ENCODE measurements at regions not wholly inside any gene's neighbourhood (a gene's known extent, or its start where the extent isn't known, plus 50 kb on each side); places are given as distances from the start of the nearest gene placed in this dataset.

DNA sequence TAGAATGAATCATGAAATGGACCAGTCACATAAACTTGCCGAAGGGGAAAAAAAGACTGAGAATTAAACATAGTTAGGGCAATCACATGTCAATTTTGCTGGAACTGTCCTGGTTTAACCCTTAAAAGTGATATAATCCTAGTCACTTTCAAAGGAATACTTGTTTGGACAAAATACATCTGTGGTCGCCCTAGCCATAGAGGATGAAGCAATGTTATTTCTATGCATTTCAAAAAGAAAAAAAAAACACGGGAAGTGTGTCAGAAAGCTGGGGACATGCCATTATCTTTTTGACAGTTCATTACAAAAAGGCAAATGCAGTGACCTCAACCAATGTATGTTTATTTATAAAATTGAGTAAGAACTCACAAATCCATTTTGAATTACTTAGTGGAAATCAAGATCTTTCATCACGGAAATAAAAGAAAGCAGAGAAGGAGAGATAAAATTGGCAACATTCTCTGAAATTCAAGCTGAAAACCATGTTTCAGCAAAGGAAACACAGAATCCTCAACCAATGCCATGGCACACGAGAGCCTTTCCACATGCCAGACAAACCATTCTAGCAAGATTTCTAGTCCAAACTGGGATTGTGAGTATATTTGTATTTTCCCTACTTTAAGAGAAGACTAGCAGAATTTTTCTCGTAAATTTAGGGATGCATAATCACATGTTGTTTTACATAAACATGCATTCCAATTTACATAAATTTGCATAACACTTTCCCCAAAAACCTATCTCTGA is 854.3 kb upstream of the ACVR2A start:
- TF ChIP-seq, protein P1, sequence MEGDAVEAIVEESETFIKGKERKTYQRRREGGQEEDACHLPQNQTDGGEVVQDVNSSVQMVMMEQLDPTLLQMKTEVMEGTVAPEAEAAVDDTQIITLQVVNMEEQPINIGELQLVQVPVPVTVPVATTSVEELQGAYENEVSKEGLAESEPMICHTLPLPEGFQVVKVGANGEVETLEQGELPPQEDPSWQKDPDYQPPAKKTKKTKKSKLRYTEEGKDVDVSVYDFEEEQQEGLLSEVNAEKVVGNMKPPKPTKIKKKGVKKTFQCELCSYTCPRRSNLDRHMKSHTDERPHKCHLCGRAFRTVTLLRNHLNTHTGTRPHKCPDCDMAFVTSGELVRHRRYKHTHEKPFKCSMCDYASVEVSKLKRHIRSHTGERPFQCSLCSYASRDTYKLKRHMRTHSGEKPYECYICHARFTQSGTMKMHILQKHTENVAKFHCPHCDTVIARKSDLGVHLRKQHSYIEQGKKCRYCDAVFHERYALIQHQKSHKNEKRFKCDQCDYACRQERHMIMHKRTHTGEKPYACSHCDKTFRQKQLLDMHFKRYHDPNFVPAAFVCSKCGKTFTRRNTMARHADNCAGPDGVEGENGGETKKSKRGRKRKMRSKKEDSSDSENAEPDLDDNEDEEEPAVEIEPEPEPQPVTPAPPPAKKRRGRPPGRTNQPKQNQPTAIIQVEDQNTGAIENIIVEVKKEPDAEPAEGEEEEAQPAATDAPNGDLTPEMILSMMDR (conservative IDR thresholded peaks at IDR 0.05; ENCODE audit: low read depth, low read length), result no peak
- no peak for TF ChIP-seq EZH2 (IDR thresholded peaks at IDR 0.05; ENCODE audit: low read length, unreplicated experiment)
- TF ChIP-seq EZH2phosphoT487 (IDR thresholded peaks at IDR 0.05; ENCODE audit: borderline replicate concordance, low read length), result no peak

All from PC-3 (cell line).